ENCODE measurements at regions not wholly inside any gene's neighbourhood (a gene's known extent, or its start where the extent isn't known, plus 50 kb on each side); places are given as distances from the start of the nearest gene placed in this dataset.
"Not testable (repeated sequence)": the region's sequence is repeated elsewhere in the genome, so short reads cannot be mapped to it uniquely, and the experiment has no call there.

- not testable (repeated sequence) for H3K9me3 ChIP-seq (ENCODE audit: insufficient read depth, low read length); H3K27me3 ChIP-seq (ENCODE audit: insufficient read depth, insufficient read length); DNase-seq (ENCODE audit: low read depth, low spot score); H3K4me3 ChIP-seq (ENCODE audit: insufficient read length, low read depth); H3K4me1 ChIP-seq (ENCODE audit: insufficient read depth, insufficient read length); H3K9ac ChIP-seq (ENCODE audit: insufficient read length, low read depth); H3K36me3 ChIP-seq (ENCODE audit: insufficient read depth, insufficient read length, low read length)
These were observed 206.4 kb upstream of the PRKX start for GRCh38 chrX:3919668-3920423.

GRCh38 chrX:3914813-3915212, 201.4 kb upstream of the PRKX start:
- not testable (repeated sequence) for H3K9me3 ChIP-seq (ENCODE audit: insufficient read depth, low read length); H3K4me1 ChIP-seq (ENCODE audit: insufficient read depth, insufficient read length); DNase-seq (ENCODE audit: low read depth, low spot score); H3K4me3 ChIP-seq (ENCODE audit: insufficient read length, low read depth); H3K9ac ChIP-seq (ENCODE audit: insufficient read length, low read depth); H3K27me3 ChIP-seq (ENCODE audit: insufficient read depth, insufficient read length); H3K36me3 ChIP-seq (ENCODE audit: insufficient read depth, insufficient read length, low read length)

DNA sequence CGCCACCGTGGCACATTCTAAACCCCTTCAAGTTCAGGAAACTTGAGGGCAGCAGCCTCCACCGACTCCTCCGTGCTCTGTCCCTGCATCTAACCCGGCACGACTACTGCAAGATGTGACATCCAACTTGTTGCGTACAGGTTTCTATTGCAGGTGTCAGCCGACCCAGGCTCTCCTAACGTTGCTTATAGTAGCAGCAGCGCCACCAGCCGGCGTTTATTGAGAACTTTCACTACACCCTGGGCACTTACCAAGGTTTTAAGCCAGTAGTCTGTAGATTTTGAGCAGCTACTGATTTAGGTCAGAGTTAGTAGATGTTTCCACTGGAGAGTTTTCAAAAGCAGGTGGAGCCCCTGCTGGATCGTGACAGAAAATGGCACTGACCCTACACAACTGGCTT, 200.6 kb upstream of the PRKX start:
- not testable (repeated sequence) for H3K9me3 ChIP-seq (ENCODE audit: insufficient read depth, low read length); H3K36me3 ChIP-seq (ENCODE audit: insufficient read depth, insufficient read length, low read length); H3K27me3 ChIP-seq (ENCODE audit: insufficient read depth, insufficient read length); H3K4me3 ChIP-seq (ENCODE audit: insufficient read length, low read depth); H3K4me1 ChIP-seq (ENCODE audit: insufficient read depth, insufficient read length); DNase-seq (ENCODE audit: low read depth, low spot score); H3K9ac ChIP-seq (ENCODE audit: insufficient read length, low read depth)

DNA sequence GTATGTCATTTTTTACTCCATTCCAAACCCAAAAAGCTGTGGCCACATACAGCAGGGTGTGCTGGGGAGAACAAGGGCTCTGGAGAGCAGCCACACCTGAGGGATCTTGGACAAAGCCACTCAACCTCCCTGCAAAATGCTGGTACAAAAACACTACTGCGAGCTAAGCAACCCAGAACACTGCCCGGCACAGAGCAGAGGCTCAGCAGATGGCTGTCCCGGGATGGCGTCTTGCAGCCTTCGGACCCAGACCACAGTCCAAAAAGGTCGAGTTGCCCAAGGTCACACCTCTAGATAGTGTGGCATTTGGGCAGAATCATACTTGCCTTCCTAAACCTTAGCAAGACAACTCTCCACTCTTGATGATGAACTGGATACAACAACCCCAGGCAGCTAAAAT, 197.6 kb upstream of the PRKX start:
- H3K4me1 ChIP-seq (ENCODE audit: insufficient read depth, insufficient read length); H3K4me3 ChIP-seq (ENCODE audit: insufficient read length, low read depth); H3K9me3 ChIP-seq (ENCODE audit: insufficient read depth, low read length); H3K27me3 ChIP-seq (ENCODE audit: insufficient read depth, insufficient read length); H3K36me3 ChIP-seq (ENCODE audit: insufficient read depth, insufficient read length, low read length); H3K9ac ChIP-seq (ENCODE audit: insufficient read length, low read depth); DNase-seq (ENCODE audit: low read depth, low spot score): not testable (repeated sequence)

DNA sequence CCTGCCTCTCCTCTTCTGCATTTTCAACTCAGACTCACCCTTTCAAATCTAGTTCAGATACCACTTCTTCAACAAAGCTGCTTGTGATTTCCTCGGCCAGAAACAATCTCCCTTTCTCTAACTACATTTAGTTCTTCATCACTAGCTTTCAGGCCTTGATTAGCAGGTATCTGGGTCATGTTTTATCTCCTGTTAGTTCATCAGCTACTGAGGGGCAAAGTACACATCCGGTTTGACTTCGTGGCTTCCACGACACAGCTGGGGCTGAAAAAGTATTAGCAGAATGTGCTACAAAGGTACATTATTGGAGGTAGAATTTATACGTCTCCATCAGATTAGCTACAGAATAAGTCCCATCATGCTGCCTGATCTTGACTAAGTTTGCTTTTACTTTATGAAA, 197.2 kb upstream of the PRKX start:
- not testable (repeated sequence) for DNase-seq (ENCODE audit: low read depth, low spot score); H3K4me1 ChIP-seq (ENCODE audit: insufficient read depth, insufficient read length); H3K36me3 ChIP-seq (ENCODE audit: insufficient read depth, insufficient read length, low read length); H3K9me3 ChIP-seq (ENCODE audit: insufficient read depth, low read length); H3K27me3 ChIP-seq (ENCODE audit: insufficient read depth, insufficient read length); H3K4me3 ChIP-seq (ENCODE audit: insufficient read length, low read depth); H3K9ac ChIP-seq (ENCODE audit: insufficient read length, low read depth)

- not testable (repeated sequence) for H3K4me3 ChIP-seq (ENCODE audit: insufficient read length, low read depth); DNase-seq (ENCODE audit: low read depth, low spot score); H3K4me1 ChIP-seq (ENCODE audit: insufficient read depth, insufficient read length); H3K9ac ChIP-seq (ENCODE audit: insufficient read length, low read depth); H3K36me3 ChIP-seq (ENCODE audit: insufficient read depth, insufficient read length, low read length); H3K9me3 ChIP-seq (ENCODE audit: insufficient read depth, low read length); H3K27me3 ChIP-seq (ENCODE audit: insufficient read depth, insufficient read length)
These were observed 192.2 kb upstream of the PRKX start for GRCh38 chrX:3905522-3906258.

GRCh38 chrX:3902222-3902621, 188.8 kb upstream of the PRKX start:
- not testable (repeated sequence) for DNase-seq (ENCODE audit: low read depth, low spot score); H3K4me3 ChIP-seq (ENCODE audit: insufficient read length, low read depth); H3K4me1 ChIP-seq (ENCODE audit: insufficient read depth, insufficient read length); H3K9me3 ChIP-seq (ENCODE audit: insufficient read depth, low read length); H3K36me3 ChIP-seq (ENCODE audit: insufficient read depth, insufficient read length, low read length); H3K9ac ChIP-seq (ENCODE audit: insufficient read length, low read depth); H3K27me3 ChIP-seq (ENCODE audit: insufficient read depth, insufficient read length)

- not testable (repeated sequence) for H3K4me1 ChIP-seq (ENCODE audit: insufficient read depth, insufficient read length); H3K27me3 ChIP-seq (ENCODE audit: insufficient read depth, insufficient read length); H3K36me3 ChIP-seq (ENCODE audit: insufficient read depth, insufficient read length, low read length); H3K9me3 ChIP-seq (ENCODE audit: insufficient read depth, low read length); H3K9ac ChIP-seq (ENCODE audit: insufficient read length, low read depth); DNase-seq (ENCODE audit: low read depth, low spot score); H3K4me3 ChIP-seq (ENCODE audit: insufficient read length, low read depth)
These were observed 183.3 kb upstream of the PRKX start for GRCh38 chrX:3896755-3897154.

DNA sequence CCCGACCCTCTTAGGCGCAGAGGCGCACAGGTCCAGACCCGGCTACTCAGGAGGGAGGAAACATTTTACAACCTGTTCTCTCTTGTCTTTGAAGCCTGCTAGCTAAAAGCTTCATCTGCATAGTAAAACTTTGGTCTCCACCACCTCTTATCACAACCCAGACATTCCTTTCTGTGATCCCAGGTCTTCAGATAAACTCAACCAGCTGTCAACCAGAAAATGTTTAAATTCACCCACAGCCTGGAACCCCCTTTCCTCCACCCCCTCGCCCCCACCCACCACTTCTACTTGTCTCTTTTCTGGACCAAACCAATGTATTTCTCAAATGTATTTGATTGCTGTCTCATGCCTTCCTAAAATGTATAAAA, 169.1 kb upstream of the PRKX start:
- not testable (repeated sequence) for DNase-seq (ENCODE audit: low read depth, low spot score); H3K4me3 ChIP-seq (ENCODE audit: insufficient read length, low read depth); H3K9me3 ChIP-seq (ENCODE audit: insufficient read depth, low read length); H3K4me1 ChIP-seq (ENCODE audit: insufficient read depth, insufficient read length); H3K9ac ChIP-seq (ENCODE audit: insufficient read length, low read depth); H3K36me3 ChIP-seq (ENCODE audit: insufficient read depth, insufficient read length, low read length); H3K27me3 ChIP-seq (ENCODE audit: insufficient read depth, insufficient read length)

DNA sequence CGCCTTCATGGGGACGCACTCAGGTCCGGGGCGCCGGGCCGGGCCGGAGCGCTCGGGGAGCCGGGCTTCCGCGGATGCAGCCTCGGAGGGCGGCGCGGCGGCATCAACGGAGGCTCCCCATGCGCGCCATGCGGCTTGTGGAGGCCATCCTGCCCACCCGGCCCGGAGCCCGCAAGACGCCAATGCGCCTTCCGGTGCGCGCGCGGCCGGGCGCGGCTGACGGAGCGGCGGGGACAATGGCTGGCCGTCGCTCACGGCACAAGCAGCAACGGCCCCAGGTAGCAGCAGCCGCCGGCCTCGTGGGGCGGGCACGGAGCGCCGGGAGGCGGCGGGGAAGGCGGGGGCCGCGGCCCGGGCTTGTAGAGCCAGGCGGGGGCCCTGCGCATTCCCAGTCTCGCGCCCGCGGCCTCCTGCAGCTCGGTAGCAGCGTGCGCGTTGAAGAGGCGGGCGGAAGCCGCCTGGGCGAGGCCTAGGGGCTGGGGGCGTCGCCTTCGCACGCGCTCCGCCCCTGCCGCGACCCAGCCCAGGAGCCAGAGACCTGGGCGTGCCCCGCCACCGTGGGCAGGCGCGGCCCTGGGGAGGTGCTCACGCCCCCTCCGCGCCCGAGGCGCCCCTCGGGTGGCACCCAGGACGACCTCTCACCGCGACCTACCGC, 168.6 kb upstream of the PRKX start:
- not testable (repeated sequence) for DNase-seq (ENCODE audit: low read depth, low spot score); H3K9ac ChIP-seq (ENCODE audit: insufficient read length, low read depth); H3K4me1 ChIP-seq (ENCODE audit: insufficient read depth, insufficient read length); H3K9me3 ChIP-seq (ENCODE audit: insufficient read depth, low read length); H3K4me3 ChIP-seq (ENCODE audit: insufficient read length, low read depth); H3K36me3 ChIP-seq (ENCODE audit: insufficient read depth, insufficient read length, low read length); H3K27me3 ChIP-seq (ENCODE audit: insufficient read depth, insufficient read length)

GRCh38 chrX:3881255-3881895, 167.9 kb upstream of the PRKX start:
- not testable (repeated sequence) for H3K4me1 ChIP-seq (ENCODE audit: insufficient read depth, insufficient read length); H3K4me3 ChIP-seq (ENCODE audit: insufficient read length, low read depth); H3K9ac ChIP-seq (ENCODE audit: insufficient read length, low read depth); DNase-seq (ENCODE audit: low read depth, low spot score); H3K27me3 ChIP-seq (ENCODE audit: insufficient read depth, insufficient read length); H3K36me3 ChIP-seq (ENCODE audit: insufficient read depth, insufficient read length, low read length); H3K9me3 ChIP-seq (ENCODE audit: insufficient read depth, low read length)

All from NT2/D1 (cell line).